Liver (tissue), 3 donors: ENCODE measurements at regions not wholly inside any gene's neighbourhood (a gene's known extent, or its start where the extent isn't known, plus 50 kb on each side); places are given as distances from the start of the nearest gene placed in this dataset.

Experiments
- EGR1 ChIP-seq, 2 donors: IDR thresholded peaks; 2 replicates each; pipeline ENCODE4 v1.6.1; 2016 to 2018; ENCODE audit warnings: antibody characterized with exemption in 2 of 2, low read depth in 2 of 2
- FOXA1 ChIP-seq: IDR thresholded peaks from 2 replicates; pipeline ENCODE4 v1.6.1; 2016; ENCODE audit warnings: antibody characterized with exemption
- GABPA ChIP-seq, 2 donors: IDR thresholded peaks in 1 of 2; conservative IDR thresholded peaks in 1 of 2; 2 replicates each; pipeline ENCODE4 v1.6.1; 2016; ENCODE audit warnings: antibody characterized with exemption in 2 of 2, mild to moderate bottlenecking in 1 of 2, moderate library complexity in 1 of 2
- JUND ChIP-seq, 2 donors: IDR thresholded peaks; 2 replicates each; pipeline ENCODE4 v1.6.1; 2016; ENCODE audit warnings: antibody characterized with exemption in 2 of 2
- NR2F2 ChIP-seq: IDR thresholded peaks from 2 replicates; pipeline ENCODE4 v1.6.1; 2016; ENCODE audit warnings: antibody characterized with exemption
- RAD21 ChIP-seq, 2 donors: IDR thresholded peaks; 2 replicates each; pipeline ENCODE4 v1.6.1; 2016; ENCODE audit warnings: antibody characterized with exemption in 2 of 2, mild to moderate bottlenecking in 2 of 2
- SP1 ChIP-seq: IDR thresholded peaks from 2 replicates; pipeline ENCODE4 v1.6.1; 2018; ENCODE audit warnings: antibody characterized with exemption, mild to moderate bottlenecking
- TAF1 ChIP-seq: conservative IDR thresholded peaks from 2 replicates; pipeline ENCODE4 v1.6.1; 2016; ENCODE audit warnings: antibody characterized with exemption, mild to moderate bottlenecking
- YY1 ChIP-seq: IDR thresholded peaks from 2 replicates; pipeline ENCODE4 v1.6.1; 2016; ENCODE audit warnings: antibody characterized with exemption, mild to moderate bottlenecking
- TF ChIP-seq, protein P1 (sequence below): fragments of 150-350 bp; IDR thresholded peaks from 2 replicates; pipeline ENCODE4 v1.5.1; 2017; ENCODE audit warnings: improper control_type of control experiment, low read depth, low read length; ENCODE audit not compliant: missing input control
- TF ChIP-seq, protein P2 (sequence below): IDR thresholded peaks from 2 replicates; pipeline ENCODE4 v1.6.1; 2016; ENCODE audit warnings: antibody characterized with exemption, mild to moderate bottlenecking
- TF ChIP-seq, protein P3 (sequence below): IDR thresholded peaks from 2 replicates; pipeline ENCODE4 v1.6.1; 2016; ENCODE audit warnings: antibody characterized with exemption
- TF ChIP-seq, protein P4 (sequence below): IDR thresholded peaks from 2 replicates; pipeline ENCODE4 v1.6.1; 2016; ENCODE audit warnings: antibody characterized with exemption
- donor health status: healthy.
- donor health status: healthy.

DNA sequence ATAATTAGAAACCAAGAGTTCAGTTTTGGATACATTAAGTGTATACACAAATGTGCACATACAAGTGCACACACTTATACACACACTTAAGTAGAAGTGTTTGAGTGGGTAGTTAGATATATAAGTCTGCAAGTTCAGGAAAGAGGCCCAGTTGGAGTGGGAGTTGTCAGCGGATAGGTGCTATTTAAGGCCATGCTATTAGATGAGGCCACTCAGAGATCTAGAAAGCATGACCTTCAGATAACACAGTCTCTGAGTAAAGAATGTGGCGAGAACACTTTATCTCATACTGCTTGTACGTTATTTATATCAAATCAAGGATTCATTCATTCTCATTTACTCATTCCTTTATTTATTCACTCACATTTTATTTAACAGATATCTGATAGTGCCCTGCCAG, 206.2 kb downstream of the POSTN start:
- TF ChIP-seq, protein P1, sequence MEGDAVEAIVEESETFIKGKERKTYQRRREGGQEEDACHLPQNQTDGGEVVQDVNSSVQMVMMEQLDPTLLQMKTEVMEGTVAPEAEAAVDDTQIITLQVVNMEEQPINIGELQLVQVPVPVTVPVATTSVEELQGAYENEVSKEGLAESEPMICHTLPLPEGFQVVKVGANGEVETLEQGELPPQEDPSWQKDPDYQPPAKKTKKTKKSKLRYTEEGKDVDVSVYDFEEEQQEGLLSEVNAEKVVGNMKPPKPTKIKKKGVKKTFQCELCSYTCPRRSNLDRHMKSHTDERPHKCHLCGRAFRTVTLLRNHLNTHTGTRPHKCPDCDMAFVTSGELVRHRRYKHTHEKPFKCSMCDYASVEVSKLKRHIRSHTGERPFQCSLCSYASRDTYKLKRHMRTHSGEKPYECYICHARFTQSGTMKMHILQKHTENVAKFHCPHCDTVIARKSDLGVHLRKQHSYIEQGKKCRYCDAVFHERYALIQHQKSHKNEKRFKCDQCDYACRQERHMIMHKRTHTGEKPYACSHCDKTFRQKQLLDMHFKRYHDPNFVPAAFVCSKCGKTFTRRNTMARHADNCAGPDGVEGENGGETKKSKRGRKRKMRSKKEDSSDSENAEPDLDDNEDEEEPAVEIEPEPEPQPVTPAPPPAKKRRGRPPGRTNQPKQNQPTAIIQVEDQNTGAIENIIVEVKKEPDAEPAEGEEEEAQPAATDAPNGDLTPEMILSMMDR, result no peak
- TF ChIP-seq JUND (IDR thresholded peaks at IDR 0.05), result no peak
- TF ChIP-seq FOXA1, result no peak
- TF ChIP-seq, protein P2, sequence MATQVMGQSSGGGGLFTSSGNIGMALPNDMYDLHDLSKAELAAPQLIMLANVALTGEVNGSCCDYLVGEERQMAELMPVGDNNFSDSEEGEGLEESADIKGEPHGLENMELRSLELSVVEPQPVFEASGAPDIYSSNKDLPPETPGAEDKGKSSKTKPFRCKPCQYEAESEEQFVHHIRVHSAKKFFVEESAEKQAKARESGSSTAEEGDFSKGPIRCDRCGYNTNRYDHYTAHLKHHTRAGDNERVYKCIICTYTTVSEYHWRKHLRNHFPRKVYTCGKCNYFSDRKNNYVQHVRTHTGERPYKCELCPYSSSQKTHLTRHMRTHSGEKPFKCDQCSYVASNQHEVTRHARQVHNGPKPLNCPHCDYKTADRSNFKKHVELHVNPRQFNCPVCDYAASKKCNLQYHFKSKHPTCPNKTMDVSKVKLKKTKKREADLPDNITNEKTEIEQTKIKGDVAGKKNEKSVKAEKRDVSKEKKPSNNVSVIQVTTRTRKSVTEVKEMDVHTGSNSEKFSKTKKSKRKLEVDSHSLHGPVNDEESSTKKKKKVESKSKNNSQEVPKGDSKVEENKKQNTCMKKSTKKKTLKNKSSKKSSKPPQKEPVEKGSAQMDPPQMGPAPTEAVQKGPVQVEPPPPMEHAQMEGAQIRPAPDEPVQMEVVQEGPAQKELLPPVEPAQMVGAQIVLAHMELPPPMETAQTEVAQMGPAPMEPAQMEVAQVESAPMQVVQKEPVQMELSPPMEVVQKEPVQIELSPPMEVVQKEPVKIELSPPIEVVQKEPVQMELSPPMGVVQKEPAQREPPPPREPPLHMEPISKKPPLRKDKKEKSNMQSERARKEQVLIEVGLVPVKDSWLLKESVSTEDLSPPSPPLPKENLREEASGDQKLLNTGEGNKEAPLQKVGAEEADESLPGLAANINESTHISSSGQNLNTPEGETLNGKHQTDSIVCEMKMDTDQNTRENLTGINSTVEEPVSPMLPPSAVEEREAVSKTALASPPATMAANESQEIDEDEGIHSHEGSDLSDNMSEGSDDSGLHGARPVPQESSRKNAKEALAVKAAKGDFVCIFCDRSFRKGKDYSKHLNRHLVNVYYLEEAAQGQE, result no peak
- no peak for TF ChIP-seq NR2F2
- no peak for TF ChIP-seq GABPA (IDR thresholded peaks at IDR 0.05 in 1 of 2, conservative IDR thresholded peaks at IDR 0.05 in 1 of 2)
- TF ChIP-seq, protein P3, sequence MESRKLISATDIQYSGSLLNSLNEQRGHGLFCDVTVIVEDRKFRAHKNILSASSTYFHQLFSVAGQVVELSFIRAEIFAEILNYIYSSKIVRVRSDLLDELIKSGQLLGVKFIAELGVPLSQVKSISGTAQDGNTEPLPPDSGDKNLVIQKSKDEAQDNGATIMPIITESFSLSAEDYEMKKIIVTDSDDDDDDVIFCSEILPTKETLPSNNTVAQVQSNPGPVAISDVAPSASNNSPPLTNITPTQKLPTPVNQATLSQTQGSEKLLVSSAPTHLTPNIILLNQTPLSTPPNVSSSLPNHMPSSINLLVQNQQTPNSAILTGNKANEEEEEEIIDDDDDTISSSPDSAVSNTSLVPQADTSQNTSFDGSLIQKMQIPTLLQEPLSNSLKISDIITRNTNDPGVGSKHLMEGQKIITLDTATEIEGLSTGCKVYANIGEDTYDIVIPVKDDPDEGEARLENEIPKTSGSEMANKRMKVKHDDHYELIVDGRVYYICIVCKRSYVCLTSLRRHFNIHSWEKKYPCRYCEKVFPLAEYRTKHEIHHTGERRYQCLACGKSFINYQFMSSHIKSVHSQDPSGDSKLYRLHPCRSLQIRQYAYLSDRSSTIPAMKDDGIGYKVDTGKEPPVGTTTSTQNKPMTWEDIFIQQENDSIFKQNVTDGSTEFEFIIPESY, result no peak
- TF ChIP-seq, protein P4, sequence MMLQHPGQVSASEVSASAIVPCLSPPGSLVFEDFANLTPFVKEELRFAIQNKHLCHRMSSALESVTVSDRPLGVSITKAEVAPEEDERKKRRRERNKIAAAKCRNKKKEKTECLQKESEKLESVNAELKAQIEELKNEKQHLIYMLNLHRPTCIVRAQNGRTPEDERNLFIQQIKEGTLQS, result no peak
- no peak for TF ChIP-seq YY1
- no peak for TF ChIP-seq EGR1 (IDR thresholded peaks at IDR 0.05; ENCODE audit: low read depth in 2 of 2)
- TF ChIP-seq RAD21 (IDR thresholded peaks at IDR 0.05), result no peak
- no peak for TF ChIP-seq TAF1
- TF ChIP-seq SP1, result no peak
